Common myeloid progenitor, CD34-positive (primary cell): ENCODE measurements at regions not wholly inside any gene's neighbourhood (a gene's known extent, or its start where the extent isn't known, plus 50 kb on each side); places are given as distances from the start of the nearest gene placed in this dataset.

Source experiments
- CTCF ChIA-PET: fragments of 350-600 bp; sonication (Branson Sonifier 250); formaldehyde crosslinking; loops from one replicate; lab custom pipeline; 2021; ENCODE audit warnings: antibody characterized with exemption; lab: Charles Lee
- POLR2A ChIA-PET: fragments of 350-600 bp; sonication (Branson Sonifier 250); formaldehyde crosslinking; loops from one replicate; lab custom pipeline; 2021; ENCODE audit warnings: antibody characterized with exemption; lab: Charles Lee
- DNase-seq, 3 donors: peaks; one replicate each; pipeline versions ENCODE4 v3.0.0 to v3.0.0-alpha.2; 2013
- H3K27ac ChIP-seq, 2 experiments: 1 replicate in 1 of 2; 2 replicates in 1 of 2; pipeline ENCODE4 v1.7.0; 2013; ENCODE audit warnings: inconsistent platforms in 2 of 2, low read length in 2 of 2, mild to moderate bottlenecking in 2 of 2, low read depth in 1 of 2, moderate library complexity in 1 of 2; ENCODE audit not compliant: severe bottlenecking in 2 of 2, insufficient read depth in 1 of 2, poor library complexity in 1 of 2
- H3K27me3 ChIP-seq, 5 experiments: replicated peaks in 2 of 5; 1 replicate in 3 of 5; 2 replicates in 2 of 5; pipeline versions ENCODE4 v1.6.1 to v1.7.0; 2013; ENCODE audit warnings: low read length in 4 of 5, mild to moderate bottlenecking in 2 of 5, moderate library complexity in 2 of 5, inconsistent platforms in 1 of 5; ENCODE audit not compliant: insufficient read depth in 5 of 5, control insufficient read depth in 4 of 5
- H3K36me3 ChIP-seq, 4 experiments: 1 replicate in 2 of 4; 2 replicates in 2 of 4; pipeline versions ENCODE4 v1.6.1 to v1.7.0; 2013; ENCODE audit warnings: low read length in 3 of 4, control low read depth in 1 of 4, mild to moderate bottlenecking in 1 of 4; ENCODE audit not compliant: control insufficient read depth in 4 of 4, insufficient read depth in 4 of 4
- H3K4me1 ChIP-seq, 4 experiments: 1 replicate in 3 of 4; 2 replicates in 1 of 4; pipeline versions ENCODE4 v1.6.1 to v1.7.1; 2013; ENCODE audit warnings: low read length in 3 of 4, mild to moderate bottlenecking in 3 of 4, control low read depth in 1 of 4, inconsistent platforms in 1 of 4, moderate library complexity in 1 of 4; ENCODE audit not compliant: control insufficient read depth in 4 of 4, insufficient read depth in 4 of 4; ENCODE audit errors: control extremely low read depth in 1 of 4
- H3K4me3 ChIP-seq, 7 experiments: 1 replicate in 4 of 7; 2 replicates in 3 of 7; pipeline versions ENCODE4 v1.5.1 to v1.7.0; 2013; ENCODE audit warnings: mild to moderate bottlenecking in 7 of 7, low read length in 6 of 7, moderate library complexity in 6 of 7, inconsistent platforms in 2 of 7, low read depth in 2 of 7, control low read depth in 1 of 7; ENCODE audit not compliant: insufficient read depth in 4 of 7, control insufficient read depth in 1 of 7; ENCODE audit errors: extremely low read depth in 1 of 7
- H3K9me3 ChIP-seq, 5 experiments: 1 replicate in 4 of 5; 2 replicates in 1 of 5; pipeline versions ENCODE4 v1.6.1 to v1.7.1; 2013; ENCODE audit warnings: low read length in 4 of 5, mild to moderate bottlenecking in 2 of 5, inconsistent platforms in 1 of 5, low read depth in 1 of 5, moderate library complexity in 1 of 5; ENCODE audit not compliant: control insufficient read depth in 4 of 5, insufficient read depth in 2 of 5; ENCODE audit errors: control extremely low read depth in 1 of 5
- WGBS: methylation state at CpG from one replicate; pipeline ENCODE4 v1.1.5; 2013; ENCODE audit not compliant: insufficient coverage; 5-methylcytosine and 5-hydroxymethylcytosine counted together

DNA sequence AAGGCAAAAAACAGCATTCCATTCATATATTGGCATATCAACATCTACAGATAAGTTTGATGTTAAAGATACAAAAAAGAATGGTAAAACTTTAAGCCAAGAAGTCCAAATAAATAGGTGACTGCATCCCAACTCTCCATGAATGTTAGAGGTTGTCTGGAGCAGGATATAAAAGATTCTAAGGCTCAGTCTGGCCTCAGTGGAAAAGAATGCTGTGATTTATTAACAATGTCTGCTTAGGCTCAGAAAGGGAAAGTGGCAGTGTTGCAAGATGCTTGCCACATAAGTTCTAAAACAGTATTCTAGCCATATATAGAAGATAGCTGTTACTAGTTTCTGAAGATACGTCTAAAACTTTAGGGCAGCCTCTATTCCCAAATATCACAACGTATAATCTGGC, 179.8 kb upstream of the NBEA start:
- Histone ChIP-seq H3K4me1 (no peaks in the 10 kb centered on the region), H3K4me3 (no peak overlapping the region), H3K27me3 (no peaks in the 10 kb centered on the region), H3K9me3 (no peaks in the 10 kb centered on the region), H3K27ac (no peak overlapping the region), H3K36me3 (no peaks in the 10 kb centered on the region)
- DNase-seq: no peak
- CTCF ChIA-PET: no interaction called here
- WGBS: no CpG with 5 or more reads among the region's 2 CpGs
- POLR2A ChIA-PET: no interaction called here

DNA sequence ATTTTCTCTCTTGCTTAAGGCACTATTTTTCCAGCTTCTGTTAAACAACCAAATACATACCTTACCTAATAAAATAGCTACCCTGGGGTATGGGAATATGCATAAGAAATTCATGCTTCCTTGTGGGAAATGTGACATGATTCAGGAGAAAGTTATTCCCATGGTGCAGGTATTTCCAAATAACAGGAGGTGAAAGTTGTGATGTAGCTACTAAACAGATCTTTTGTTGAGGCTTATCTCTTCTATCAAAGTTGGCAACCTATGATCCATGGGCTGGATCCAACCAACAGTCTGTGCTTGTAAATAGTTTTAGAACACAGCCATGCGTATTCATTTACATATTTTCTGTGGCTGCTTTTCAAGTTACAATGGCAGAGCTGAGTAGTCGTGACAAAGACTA, 177.8 kb upstream of the NBEA start:
- 90% methylated on average over 2 of the region's 2 CpGs for WGBS
- POLR2A ChIA-PET: no interaction called here
- Histone ChIP-seq H3K4me3 (no peak overlapping the region), H3K9me3 (no peaks in the 10 kb centered on the region), H3K27ac (no peak overlapping the region), H3K4me1 (no peaks in the 10 kb centered on the region), H3K36me3 (no peaks in the 10 kb centered on the region), H3K27me3 (no peaks in the 10 kb centered on the region)
- DNase-seq: no peak
- CTCF ChIA-PET: no interaction called here

DNA sequence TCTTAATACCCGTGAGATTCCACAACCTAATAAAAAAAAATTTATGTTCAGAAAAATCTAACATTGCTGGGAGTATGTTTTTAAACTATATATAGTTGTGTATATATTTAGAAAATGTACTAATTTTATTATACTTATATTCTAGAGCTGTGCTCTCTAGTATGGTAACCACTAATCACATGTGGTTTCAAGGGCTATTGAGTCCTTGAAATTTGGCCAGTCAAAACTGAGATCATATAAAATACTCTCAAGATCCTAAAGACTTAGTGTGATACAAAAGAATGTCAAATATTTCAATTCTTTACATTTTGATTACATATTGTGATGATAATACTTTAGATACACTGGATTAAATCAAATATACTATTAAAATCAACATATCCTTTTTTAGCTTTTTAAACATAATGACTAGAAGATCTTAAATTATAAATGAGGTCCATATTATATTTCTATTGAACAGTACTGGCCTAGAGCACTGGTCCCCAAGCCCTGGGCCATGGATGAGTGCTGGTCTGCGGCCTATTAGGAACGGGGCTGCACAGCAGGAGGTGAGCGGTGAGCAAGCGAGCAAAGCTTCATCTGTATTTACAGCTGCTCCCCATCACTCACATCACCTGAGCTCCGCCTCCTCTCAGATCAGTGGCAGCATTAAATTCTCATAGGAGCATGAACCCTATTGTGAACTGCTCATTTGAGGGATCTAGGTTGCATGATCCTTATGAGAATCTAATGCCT, 176.5 kb upstream of the NBEA start:
- CTCF ChIA-PET: no interaction called here

GRCh38 chr13:34767778-34768177, 174.3 kb upstream of the NBEA start:
- no peak for DNase-seq
- Histone ChIP-seq H3K4me3 (no peak overlapping the region), H3K4me1 (no peaks in the 10 kb centered on the region), H3K36me3 (no peaks in the 10 kb centered on the region), H3K27me3 (no peaks in the 10 kb centered on the region), H3K27ac (no peak overlapping the region), H3K9me3 (peaks cover 0 to 1% (median 0%) of the 10 kb centered on the region in 5 experiments)
- WGBS: no CpG with 5 or more reads among the region's 1 CpG
- ChIA-PET POLR2A (no interaction called here), CTCF (no interaction called here)

More for the DNA sequence above, 176.5 kb upstream of the NBEA start:
- Histone ChIP-seq H3K9me3 (no peaks in the 10 kb centered on the region), H3K27me3 (no peaks in the 10 kb centered on the region), H3K4me3 (no peak overlapping the region), H3K4me1 (no peaks in the 10 kb centered on the region), H3K36me3 (no peaks in the 10 kb centered on the region), H3K27ac (no peak overlapping the region)
- 95% methylated on average over 3 of the region's 6 CpGs for WGBS
- DNase-seq: no peak
- POLR2A ChIA-PET: no interaction called here

DNA sequence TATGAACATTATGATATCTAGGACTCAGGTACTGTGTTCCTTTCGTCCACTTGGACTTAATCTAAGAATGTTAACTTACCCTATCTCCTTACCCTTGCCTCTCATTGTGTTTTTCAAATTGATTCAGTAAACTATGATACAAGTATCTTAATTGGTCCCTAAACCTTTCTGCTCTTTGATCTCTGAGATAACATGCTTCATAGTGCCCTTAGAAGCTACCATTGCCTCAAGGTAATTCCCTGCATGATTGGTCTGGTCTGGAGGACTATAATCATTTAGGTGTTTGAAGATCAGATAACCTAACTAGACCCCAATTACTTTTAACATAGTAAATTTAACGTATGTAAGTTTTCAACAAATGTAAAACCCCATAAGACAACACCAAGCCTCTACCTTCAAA, 169.9 kb upstream of the NBEA start:
- ChIA-PET POLR2A (no interaction called here), CTCF (no interaction called here)
- WGBS: 33% methylated on average over 1 of the region's 2 CpGs
- H3K27me3 ChIP-seq: no peaks in the 10 kb centered on the region
- H3K9me3 ChIP-seq: peaks cover 0 to 1% (median 0%) of the 10 kb centered on the region in 5 experiments
- no peak for DNase-seq
- H3K4me3 ChIP-seq: no peak overlapping the region
- no peaks in the 10 kb centered on the region for H3K4me1 ChIP-seq
- no peaks in the 10 kb centered on the region for H3K36me3 ChIP-seq
- no peak overlapping the region for H3K27ac ChIP-seq

GRCh38 chr13:34772881-34773280, 169.2 kb upstream of the NBEA start:
- ChIA-PET POLR2A (no interaction called here), CTCF (no interaction called here)
- 83% methylated on average over 1 of the region's 3 CpGs for WGBS
- H3K27me3 ChIP-seq: no peaks in the 10 kb centered on the region
- no peak overlapping the region for H3K4me3 ChIP-seq
- no peaks in the 10 kb centered on the region for H3K4me1 ChIP-seq
- no peak for DNase-seq
- no peak overlapping the region for H3K27ac ChIP-seq
- peaks cover 0 to 1% (median 0%) of the 10 kb centered on the region in 5 experiments for H3K9me3 ChIP-seq
- no peaks in the 10 kb centered on the region for H3K36me3 ChIP-seq

DNA sequence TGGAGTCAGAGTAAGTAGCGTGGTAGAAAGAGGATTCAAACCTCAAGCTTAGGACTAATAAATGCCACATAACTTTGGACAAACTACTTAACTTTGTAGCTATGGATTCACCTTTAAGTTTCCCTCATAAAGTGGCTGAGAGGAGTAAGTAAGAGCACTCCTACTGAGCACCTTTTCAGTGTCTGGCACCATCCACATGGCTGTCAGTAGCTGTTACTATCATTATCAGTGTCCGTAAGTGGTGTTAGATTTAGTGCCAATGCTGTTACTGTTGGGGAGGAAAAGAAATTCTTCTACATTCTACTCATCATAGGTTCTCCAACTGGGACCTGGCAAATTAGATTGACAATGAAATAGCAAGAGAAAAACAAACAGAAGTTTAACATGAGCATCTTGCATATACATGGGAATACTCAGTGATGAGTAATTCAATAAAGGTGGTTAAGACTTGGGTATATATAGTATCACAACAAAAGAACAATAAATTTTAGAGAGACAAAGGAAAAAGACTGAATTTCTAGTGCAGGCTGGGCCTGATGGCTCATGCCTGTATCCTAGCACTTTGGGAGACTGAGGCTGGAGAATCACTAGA, 165.6 kb upstream of the NBEA start:
- DNase-seq: no peak
- H3K27ac ChIP-seq: no peak overlapping the region
- no peaks in the 10 kb centered on the region for H3K27me3 ChIP-seq
- no peaks in the 10 kb centered on the region for H3K36me3 ChIP-seq
- H3K4me1 ChIP-seq: no peaks in the 10 kb centered on the region
- no CpG with 5 or more reads among the region's 2 CpGs for WGBS
- ChIA-PET CTCF (no interaction called here), POLR2A (no interaction called here)
- H3K9me3 ChIP-seq: peaks cover 0 to 1% (median 0%) of the 10 kb centered on the region in 5 experiments
- no peak overlapping the region for H3K4me3 ChIP-seq
